HuH-7.5 (cell line): ENCODE measurements at regions not wholly inside any gene's neighbourhood (a gene's known extent, or its start where the extent isn't known, plus 50 kb on each side); places are given as distances from the start of the nearest gene placed in this dataset.

ENCODE experiments used
- DNase-seq: peaks from one replicate; pipeline ENCODE4 v3.0.0; 2011; ENCODE audit warnings: low spot score

DNA sequence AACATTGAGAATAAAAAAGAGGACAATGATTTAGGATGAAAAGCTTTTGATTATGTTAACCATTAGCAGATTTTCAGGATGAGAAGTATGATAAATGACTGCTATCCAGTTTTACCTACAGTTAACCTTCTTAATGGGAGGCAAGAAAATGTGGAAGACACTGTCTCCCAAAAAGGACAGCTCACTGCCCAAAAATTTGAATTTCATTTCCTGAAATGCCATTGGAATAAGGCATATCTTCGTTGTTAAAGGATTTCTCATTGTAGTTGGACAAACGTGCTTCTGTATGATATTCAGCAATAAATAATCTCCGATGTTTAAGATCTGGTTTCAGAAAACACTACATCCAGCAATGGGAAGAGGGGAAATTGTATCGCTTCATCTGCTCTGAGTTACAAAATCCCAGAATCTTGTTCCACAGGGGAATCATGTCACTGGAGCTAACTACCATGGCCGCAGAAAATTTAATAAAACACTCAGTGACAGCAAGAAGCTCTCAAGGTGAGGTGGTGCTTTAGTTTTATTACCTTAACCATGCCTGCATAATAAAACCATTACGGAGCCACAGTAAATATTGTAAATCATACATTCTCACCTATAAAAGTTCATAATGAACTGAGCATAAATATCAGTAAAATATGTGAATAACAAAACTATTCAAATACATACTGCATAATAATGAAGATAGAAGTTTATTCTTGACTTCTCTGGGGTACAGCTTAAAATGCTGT lies 552.3 kb downstream of the PCDH7 start:
- no peak for DNase-seq

DNA sequence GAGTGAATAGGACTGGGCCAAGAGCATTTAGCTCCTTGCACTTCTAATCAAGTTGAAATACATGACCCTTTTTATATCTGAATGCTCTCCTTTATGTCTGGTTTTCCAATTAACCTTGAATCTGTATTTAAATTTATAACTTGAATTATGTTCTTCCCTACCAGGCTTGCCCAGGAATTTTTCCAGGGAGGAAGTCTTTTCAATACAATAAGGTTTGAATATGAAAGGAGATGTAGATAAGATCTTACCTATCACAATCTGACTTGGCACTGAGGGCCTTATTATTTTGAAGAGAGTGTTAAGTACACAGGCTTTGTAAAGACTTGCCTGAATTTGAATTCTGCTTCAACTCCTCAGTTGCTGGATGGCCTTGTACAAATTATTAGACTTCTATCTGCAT lies 555.7 kb downstream of the PCDH7 start:
- no peak for DNase-seq

DNA sequence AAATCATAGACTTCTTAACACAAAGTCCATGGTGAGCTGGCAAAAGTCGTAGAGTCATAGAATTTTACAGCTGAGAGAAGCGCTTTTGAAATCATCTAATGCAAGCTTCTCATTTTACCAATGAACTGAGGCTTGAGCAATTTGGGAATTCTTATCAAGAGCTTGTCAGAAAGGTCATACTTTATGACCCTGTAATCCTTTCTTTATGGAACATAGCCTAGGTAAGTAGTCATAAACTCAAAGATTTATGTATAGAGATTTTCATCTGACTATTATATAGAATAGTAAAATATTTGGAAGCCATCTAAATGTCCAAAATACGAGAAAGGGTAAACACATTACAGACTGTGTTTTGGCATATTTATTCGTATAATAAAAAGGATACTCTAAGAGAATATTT lies 563.5 kb downstream of the PCDH7 start:
- DNase-seq = no peak

DNA sequence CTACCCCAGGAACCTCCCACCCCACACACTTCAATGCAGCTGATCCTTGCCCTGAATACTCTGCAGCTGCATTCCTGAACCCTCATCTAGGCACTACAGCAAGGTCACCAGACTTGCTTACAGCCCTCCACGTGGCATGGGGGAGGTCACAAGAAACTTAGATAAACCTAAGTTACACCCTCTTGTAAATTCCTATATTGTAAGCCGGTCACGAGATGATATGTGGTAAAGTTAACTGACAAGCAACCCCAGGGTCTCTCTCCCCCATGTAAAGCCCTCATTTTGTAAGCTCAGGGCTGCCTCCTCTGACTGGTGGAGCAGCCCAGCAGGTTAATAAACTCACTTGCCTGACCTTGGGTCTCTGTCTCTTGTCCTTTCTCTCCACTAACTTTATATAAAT lies 570.7 kb downstream of the PCDH7 start:
- DNase-seq = no peak

DNA sequence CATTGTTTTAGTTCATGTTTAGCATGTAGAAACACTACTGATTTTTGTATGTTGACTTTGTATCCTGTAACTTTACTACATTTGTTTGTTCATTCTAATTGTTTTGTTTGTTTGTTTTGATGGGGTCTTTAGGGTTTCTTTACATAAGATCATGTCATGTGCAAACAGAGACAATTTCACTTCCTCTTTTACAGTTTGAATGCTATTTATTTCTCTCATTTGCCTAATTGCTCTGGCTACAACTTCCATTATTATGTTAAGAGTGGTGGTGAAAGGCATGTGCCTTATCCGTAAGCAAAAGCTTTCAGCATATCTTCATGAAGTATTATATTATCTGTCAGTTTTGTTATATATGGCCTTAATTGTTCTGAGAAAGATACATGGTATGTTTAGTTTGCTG lies 571.1 kb downstream of the PCDH7 start:
- no peak for DNase-seq

DNA sequence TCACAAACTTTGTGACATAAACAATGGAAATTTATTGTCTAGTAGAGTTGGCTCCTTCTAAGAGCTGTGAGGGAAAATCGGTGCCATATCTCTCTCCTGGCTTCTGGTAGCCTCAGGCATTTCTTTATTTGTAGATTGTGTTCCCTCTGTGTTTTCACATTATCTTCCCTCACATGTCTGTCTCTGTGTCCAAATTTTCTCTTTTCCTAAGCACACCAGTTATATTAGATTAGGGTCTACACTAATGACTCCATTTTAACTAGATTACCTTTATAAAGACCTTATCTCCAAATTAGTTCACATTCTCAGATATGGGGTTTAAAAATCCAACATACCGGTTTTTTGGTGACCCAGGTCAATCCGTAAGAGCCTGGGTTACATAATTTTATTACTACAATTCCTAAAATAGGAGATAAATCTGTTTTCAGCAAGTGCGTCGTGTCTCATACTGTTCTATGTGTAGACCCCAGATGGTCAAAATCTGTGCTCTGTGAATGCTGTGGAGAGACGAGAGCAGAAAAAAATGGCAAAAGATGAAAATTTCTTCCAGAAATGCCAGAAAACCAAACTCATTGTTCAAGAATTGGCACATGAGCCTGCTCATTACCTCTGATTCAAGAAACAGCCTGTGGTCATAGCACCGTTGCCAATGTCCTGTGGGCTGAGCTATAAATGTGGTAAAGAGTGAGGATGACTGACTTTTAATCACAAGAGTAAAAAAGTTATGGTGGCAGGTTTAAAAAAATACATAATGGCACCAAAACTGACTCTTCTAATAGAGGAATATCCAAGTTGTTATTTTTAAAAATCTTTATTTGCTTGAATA lies 574.7 kb downstream of the PCDH7 start:
- DNase-seq = no peak

DNA sequence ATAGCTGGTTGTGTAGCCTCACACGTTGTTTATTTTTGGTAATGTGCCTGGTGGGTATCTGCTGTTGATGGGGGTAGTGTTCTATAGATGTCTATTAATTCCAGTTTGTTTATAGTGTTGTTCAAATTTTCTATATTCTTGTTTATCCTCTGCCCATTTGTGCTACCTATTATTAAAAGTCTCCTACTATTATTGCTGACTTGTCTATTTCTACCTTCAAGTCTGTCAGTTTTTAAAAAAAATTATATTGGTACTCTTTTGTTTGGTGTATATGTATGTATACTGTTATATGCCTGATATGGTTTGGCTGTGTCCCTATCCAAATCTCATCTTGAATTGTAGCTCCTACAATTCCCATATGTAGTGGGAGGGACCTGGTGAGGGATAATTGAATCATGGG lies 578.6 kb downstream of the PCDH7 start:
- no peak for DNase-seq

DNA sequence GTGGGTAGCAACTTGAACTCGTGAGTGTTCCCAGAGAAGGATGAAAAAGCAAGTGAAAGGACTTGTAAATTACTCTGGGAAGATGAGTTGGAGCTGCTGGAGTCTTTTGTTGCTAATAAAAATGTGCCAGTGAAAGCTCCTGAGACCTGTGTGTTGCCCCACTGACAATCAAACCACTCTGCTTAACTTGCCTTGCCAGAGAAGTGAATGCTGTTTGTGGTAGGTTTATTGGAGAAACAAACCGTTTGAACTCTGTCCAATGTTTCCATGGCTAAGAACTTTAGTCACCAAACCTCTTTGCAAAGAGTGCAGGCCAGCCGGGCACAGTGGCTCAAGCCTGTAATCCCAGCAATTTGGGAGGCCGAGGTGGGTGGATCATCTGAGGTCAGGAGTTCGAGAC lies 586.9 kb downstream of the PCDH7 start:
- DNase-seq = no peak

DNA sequence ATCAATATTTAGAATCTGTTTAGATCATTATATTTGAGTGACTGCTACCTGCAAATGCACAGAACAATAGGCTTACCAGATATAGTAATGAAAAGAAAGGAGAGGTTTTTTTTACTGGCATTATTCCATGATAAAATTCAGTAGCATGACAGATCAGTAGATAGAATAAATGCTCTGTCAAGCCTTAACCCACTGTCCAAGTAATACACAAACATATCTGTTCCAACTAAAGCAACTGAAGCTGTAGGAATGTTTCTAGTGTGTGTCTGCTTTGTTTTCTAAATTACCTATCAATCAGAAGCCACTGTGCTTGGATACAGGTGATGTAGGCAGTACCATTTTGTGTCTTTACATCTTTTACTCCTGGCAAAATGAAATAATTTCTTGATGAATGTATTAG lies 604.6 kb downstream of the PCDH7 start:
- DNase-seq = no peak

DNA sequence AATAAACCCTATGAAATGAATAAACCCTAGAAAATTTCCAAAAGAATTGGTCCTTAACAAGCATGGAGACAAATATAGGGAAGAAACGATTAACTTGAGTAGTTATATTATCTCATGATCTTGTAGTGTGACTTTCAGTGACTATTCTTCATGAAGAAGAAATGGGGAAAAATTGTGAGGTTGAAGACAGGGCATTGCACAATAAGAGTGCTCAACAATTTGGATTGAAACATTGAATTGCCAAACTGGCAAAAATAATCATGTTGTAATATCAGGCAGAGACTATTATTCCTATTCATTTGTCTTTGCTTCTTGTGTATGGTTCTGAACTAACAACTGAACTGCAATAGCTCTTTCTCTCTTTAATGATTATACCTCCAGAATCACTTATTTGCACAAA lies 605.1 kb downstream of the PCDH7 start:
- no peak for DNase-seq

DNA sequence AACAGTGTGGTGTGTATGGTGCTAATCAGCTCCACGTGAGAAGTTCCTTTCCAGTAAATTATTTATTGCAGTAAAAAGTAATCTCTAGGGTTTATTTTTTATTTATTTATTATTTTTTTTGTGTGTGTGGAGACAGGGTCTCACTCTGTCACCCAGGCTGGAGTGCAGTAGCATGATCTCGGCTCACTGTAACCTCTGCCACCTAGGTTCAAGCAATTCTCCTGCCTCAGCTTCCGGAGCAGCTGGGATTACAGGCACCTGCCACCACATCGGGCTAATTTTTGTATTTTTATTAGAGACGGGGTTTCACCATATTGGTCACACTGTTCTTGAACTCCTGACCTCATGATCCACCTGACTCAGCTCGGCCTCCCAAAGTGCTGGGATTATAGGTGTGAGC lies 606.9 kb downstream of the PCDH7 start:
- no peak for DNase-seq

DNA sequence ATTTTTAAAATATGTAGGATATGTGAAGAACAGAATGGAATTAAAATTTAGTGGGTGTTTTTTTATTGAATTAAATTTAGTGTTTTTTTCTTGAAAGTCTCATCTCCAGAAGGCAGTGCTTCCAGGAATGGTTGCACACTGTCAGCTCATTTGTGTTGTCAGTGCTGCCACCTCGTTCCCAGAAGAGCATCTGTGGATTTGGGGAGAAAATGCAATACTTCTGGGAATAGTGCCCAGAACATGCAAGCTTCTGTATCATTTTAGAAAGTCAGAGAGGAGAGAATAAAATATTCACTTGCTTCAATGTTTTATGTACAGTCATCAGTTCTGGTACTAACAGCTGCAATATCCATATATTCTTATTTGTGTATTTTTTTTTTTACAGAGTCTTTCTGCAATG lies 608.8 kb downstream of the PCDH7 start:
- no peak for DNase-seq

DNA sequence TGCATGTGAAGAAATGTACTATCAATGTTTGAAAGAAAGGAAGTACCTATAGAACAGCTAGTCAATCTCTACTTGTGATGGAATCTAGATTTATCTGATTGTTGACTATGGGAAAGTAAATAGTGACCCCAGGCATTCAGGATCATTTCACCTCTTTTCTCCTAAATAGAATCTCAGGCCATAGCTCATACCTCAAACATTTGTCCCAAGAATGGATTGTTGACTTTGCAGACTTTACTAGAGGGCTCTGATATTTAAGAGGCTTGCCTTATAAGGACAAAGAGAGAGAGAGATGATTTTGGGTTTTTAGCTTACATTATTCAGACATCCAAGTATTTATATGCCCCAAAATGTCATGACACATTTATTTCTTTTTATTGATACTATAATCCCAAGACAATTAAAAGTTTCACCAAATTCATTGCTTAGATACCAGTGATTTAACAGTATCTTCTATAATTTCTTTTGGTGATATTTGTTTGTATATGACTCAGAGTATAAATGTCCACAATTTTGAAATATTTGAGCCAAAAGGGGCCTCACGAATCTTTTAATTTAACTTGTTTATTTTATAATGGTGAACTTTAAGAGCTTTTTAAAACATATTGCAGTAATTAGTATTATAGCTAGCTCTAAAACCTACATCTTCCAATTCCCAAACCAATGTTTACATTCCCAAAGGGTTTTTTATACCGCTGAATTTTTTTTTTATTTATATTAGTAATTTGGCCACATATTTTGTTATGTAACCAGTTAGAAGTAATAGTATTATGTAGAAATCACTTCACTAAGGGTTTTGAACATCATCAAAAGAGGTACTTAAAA lies 614.1 kb downstream of the PCDH7 start:
- DNase-seq = no peak

DNA sequence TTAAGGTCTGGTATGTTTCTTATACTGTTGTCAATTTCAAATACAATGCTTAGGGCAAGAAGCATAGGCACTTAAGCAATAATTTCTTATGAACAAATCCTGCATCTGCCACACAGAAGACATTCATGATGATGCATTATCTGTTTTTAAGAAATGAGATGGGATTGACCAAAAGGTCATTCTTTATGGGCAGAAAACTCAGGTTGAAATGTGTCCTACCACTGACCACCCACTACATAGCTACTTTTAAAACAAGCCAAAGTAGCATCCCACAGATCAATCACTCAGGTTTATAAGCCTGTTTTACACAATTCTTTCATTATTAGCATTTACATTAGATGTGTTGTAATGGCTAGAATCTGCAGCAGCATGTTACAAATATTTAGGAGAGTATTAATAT lies 617.8 kb downstream of the PCDH7 start:
- DNase-seq = no peak

DNA sequence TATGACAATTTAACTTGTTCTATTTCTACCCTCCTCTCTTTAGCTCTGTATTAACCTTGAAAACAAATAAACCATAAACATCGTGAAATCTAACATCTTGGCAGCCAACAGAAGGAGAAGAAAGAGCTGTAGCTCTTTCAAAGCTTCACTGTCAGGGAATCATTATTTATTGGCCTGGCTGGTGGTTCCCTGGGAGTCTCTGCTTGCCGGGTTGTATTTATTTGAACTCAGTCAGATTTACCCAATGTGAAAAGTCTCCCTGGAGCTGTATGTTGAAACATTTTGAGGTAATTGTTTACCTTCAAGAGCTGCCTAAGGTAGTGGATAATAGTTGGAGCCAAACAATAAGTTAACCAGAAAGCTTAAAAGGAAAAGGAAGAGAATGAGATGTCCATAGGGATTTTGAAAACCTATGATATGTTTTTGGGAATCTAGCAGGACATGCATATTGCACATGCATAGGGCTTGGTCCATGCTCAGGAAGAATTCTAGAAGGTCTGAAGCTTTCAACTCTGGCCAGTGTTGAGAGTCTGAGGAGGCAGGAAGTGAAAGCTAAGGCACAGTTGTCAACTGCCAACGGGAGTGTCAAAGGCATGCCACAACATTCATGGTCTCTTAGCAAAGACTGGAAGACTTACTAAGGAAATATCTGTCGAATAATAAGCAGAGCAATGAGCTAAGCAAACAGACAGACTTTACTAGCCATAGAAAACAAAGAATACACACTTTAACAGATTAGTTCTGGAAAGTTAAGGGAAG lies 621.6 kb downstream of the PCDH7 start:
- no peak for DNase-seq

DNA sequence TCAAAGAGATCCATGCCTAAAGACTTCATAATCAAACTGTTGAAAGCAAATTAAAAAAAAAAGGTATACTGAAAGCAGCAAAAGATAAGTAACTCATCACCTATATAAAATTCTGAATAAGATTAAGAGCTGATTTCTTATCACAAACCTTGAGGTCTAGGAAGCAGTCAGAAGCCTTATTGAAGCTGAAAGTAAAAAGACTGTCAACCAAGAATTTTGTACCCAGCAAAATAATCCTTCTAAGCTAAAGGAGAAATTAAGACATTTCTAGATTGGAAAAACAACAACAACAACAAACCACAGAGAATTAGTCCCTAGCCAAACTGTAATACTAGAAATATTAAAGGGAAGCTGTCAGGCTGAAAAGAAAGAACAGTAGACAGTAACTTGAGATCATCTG lies 622.9 kb downstream of the PCDH7 start:
- DNase-seq = no peak

DNA sequence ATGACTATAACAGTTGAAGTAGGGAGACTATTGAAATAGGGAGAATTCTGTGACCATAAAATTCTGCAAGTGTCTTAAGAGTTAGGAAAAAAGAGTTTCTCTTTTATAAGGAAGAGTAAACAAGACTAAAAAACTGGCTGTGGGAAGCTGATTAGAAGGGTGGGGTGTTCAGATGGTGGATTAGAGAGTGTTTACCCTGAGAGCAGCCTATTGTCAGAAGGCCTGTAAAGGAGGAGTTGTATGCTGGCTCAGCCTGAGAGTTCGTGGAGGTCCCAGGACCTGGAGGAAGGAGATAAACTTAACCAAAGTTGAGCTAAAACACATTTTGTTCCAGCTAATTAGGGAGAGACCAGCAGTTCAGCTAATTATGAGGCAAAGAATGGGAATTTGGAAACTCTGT lies 629.7 kb downstream of the PCDH7 start:
- DNase-seq = no peak

DNA sequence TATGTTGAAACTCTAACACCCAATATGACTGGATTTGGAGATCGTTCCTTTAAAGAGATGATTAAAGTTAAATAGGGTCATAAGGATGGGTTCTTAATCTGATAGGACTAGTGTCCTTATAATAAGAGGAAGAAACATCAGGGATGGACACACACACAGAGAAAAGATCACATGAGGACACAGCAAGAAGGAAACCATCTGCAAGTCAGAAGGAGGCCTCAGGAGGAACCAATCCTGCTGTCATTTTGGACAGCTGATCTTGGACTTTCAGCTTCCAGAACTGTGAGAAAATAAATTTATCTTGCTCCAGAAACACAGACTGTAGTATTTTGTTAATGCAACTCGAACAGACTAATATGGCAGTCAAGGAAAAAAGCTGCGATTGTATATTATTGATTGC lies 631.5 kb downstream of the PCDH7 start:
- no peak for DNase-seq

DNA sequence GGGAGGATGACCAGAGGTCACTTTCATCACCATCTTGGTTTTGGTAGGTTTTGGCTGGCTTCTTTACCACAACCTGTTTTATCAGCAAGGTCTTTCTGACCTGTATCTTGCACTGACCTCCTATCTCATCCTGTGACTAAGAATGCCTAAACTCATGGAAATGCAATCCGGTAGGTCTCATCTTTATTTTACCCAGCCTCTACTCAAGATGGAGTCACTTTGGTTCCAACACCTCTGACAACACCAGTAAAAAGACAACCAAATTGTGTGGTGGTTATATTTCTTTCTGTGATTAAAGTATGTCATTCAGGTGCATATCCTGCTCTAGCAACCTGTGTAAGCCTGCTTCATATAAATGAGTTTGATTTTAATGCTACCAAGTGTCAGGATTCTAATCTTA lies 636.7 kb downstream of the PCDH7 start:
- DNase-seq = no peak

DNA sequence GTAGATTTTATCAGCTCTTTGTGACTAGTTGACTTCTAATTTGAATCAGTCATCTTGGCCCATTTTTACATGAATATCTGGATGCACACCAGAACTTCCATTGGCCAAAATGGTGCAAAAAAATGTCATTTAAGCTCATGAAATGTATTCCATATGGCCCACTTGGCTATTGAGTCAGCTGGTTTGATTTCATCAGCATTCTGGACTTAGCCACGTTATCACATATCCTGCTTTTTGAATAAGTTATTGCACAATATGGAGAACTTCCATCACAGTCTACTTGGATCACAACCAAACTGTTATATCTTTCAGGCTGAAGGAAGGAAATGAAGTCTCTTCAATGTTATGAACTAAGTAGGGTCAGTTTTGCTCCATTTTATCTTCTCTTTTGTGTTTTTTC lies 640.6 kb downstream of the PCDH7 start:
- no peak for DNase-seq

DNA sequence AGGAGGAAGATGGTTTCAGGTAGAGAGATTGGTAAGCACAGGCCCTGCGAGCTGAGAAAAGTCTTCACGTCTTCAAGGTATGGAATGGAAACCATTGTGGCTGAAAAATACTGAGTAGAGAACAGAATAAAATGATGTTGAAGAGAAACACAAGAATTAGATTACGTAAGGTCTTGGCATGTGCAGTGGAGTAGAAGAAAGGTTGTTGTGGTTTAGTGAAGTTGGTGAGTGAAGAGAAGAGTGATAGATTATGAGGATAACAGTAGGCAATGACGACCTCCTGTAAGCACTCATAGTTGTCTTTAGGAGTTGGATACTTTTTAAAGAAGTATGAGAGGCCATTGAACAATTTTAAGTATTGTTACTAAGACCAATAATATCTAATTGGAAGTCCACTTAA lies 642.6 kb downstream of the PCDH7 start:
- DNase-seq = no peak

DNA sequence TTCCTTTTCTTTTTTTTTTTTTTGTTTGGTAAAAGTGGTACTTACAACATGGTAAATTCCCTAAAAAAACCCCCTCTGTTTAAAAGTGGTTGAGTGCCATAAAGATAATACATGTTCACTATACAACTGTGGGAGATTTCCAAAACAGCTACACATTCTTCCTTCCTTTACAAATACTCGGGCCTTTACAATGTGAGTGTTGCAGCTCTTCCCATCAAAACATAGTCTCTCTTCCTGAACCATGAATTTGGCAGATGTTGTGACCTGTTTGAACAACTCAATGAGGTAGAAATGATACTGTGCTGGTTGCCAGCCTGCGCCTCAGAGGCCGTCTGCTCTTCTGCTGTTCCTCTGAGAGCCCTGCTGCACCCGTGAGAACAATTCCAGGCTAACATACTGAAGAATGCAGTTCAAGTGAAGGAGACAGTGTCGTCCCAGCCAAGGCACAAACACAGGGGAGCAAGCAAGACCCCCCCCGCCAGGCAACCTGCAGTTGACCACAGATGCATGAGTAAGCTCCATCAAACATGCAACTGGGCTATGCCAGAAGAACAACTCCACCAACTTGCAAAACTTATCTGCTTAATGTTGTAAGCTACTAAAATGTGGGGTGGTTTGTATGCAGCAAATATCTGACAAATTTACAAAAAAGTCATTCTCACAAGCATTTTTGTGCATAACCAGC lies 645.0 kb downstream of the PCDH7 start:
- no peak for DNase-seq
